ENCODE measurements at regions not wholly inside any gene's neighbourhood (a gene's known extent, or its start where the extent isn't known, plus 50 kb on each side); places are given as distances from the start of the nearest gene placed in this dataset.

DNA sequence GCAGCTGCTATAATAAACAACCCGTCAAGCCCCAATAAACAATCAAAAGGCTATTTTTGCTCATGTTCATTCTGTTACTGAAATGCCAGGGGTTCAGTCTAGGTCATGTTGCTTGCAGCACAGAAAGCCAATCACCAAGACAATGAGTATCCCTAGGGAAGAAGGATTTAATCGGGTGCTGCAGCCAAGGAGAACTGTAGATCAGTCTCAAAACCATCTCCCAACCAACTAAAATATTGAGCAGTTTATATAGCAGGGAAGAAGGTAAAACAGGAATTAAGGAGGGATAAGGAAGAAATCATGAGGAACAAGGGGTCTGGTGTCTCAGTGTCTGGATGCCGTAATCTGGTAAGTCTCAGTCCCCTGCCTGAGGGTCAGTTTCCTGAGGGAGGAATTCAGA, 169.5 kb downstream of the BLID start:
- POLR2A ChIA-PET: no interaction called here
- TF ChIP-seq, protein P1, sequence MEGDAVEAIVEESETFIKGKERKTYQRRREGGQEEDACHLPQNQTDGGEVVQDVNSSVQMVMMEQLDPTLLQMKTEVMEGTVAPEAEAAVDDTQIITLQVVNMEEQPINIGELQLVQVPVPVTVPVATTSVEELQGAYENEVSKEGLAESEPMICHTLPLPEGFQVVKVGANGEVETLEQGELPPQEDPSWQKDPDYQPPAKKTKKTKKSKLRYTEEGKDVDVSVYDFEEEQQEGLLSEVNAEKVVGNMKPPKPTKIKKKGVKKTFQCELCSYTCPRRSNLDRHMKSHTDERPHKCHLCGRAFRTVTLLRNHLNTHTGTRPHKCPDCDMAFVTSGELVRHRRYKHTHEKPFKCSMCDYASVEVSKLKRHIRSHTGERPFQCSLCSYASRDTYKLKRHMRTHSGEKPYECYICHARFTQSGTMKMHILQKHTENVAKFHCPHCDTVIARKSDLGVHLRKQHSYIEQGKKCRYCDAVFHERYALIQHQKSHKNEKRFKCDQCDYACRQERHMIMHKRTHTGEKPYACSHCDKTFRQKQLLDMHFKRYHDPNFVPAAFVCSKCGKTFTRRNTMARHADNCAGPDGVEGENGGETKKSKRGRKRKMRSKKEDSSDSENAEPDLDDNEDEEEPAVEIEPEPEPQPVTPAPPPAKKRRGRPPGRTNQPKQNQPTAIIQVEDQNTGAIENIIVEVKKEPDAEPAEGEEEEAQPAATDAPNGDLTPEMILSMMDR (IDR thresholded peaks at IDR 0.05): no peak
- TF ChIP-seq, protein P2, sequence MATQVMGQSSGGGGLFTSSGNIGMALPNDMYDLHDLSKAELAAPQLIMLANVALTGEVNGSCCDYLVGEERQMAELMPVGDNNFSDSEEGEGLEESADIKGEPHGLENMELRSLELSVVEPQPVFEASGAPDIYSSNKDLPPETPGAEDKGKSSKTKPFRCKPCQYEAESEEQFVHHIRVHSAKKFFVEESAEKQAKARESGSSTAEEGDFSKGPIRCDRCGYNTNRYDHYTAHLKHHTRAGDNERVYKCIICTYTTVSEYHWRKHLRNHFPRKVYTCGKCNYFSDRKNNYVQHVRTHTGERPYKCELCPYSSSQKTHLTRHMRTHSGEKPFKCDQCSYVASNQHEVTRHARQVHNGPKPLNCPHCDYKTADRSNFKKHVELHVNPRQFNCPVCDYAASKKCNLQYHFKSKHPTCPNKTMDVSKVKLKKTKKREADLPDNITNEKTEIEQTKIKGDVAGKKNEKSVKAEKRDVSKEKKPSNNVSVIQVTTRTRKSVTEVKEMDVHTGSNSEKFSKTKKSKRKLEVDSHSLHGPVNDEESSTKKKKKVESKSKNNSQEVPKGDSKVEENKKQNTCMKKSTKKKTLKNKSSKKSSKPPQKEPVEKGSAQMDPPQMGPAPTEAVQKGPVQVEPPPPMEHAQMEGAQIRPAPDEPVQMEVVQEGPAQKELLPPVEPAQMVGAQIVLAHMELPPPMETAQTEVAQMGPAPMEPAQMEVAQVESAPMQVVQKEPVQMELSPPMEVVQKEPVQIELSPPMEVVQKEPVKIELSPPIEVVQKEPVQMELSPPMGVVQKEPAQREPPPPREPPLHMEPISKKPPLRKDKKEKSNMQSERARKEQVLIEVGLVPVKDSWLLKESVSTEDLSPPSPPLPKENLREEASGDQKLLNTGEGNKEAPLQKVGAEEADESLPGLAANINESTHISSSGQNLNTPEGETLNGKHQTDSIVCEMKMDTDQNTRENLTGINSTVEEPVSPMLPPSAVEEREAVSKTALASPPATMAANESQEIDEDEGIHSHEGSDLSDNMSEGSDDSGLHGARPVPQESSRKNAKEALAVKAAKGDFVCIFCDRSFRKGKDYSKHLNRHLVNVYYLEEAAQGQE (IDR thresholded peaks at IDR 0.05; ENCODE audit: insufficient read depth in 1 of 2, low read depth in 2 of 2, low read length in 1 of 2): no peak
- no peak for TF ChIP-seq TCF7L2 (IDR thresholded peaks at IDR 0.05; ENCODE audit: low read depth, low read length)
- no peak for TF ChIP-seq SIN3A (IDR thresholded peaks at IDR 0.05; ENCODE audit: borderline replicate concordance, insufficient read depth, low read depth, low read length)
- no peak for TF ChIP-seq POLR2AphosphoS5 (IDR thresholded peaks at IDR 0.05; ENCODE audit: low read depth, low read length)
- ATAC-seq: no peak
- no peaks in the 10 kb centered on the region for H3K36me3 ChIP-seq (ENCODE audit: control insufficient read depth, insufficient read depth, low read length)
- intact Hi-C loops (cut with micrococcal nuclease; ENCODE audit: unreplicated experiment) (no loop called here), in situ Hi-C loops (cut with HindIII; ENCODE audit: low pct_unique_long_range_greater_than_20kb, low sequenced_read_pairs) (no loop called here)
- no peak overlapping the region for H3K27ac ChIP-seq (ENCODE audit: low read length)
- BruUV-seq (replicated peaks): no TSS peak
- CTCF ChIA-PET: no interaction called here
- H3K4me3 ChIP-seq (ENCODE audit: low read depth in 2 of 2, low read length in 2 of 2): no peak overlapping the region
- H3K4me1 ChIP-seq (ENCODE audit: control insufficient read depth, insufficient read depth, low read length): no peaks in the 10 kb centered on the region
- DNase-seq (ENCODE audit: low read depth, low spot score): no peak
- peaks cover 15% of the 10 kb centered on the region; the same call in 1 of the 2 replicates for H3K9me3 ChIP-seq (ENCODE audit: control insufficient read depth, insufficient read depth, low read depth, low read length)
- no peaks in the 10 kb centered on the region; the same call in 1 of the 2 replicates for H3K27me3 ChIP-seq (ENCODE audit: control insufficient read depth, insufficient read depth, low read length)

DNA sequence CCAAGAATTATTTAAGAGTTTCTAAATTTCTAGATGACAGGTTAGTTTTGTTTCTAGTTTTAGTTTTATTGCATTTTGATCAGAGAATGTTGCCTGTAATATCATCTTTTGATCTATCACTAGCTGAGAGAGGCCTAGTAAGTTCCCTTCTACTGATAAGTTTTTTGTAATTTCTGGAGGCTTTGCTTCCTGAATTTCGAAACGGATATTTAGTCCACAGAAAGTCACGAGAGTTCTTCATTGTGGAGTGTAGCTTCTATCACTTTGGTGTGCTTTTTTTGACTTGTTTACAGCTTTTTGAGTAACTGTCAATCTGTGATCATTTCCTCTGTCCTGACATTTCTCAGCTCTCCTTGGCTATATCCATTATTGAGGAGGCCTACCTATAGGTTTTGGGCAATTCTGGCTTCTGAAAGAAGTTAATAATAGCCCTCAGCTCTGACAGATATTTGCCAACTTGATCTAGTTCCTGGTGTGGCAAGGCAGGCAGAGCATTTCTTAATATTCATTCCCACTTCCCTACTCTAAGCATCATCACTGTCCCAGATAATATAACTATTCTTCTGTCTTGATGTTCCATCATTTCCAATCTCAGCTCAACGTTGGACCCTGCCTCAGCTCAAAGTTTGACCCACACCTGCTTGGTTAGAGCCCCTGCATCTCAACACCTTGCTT, 171.3 kb downstream of the BLID start:
- POLR2A ChIA-PET: no interaction called here
- CTCF ChIA-PET: no interaction called here
- BruUV-seq (replicated peaks): no TSS peak
- Histone ChIP-seq H3K27ac (ENCODE audit: low read length) (no peak overlapping the region), H3K4me1 (ENCODE audit: control insufficient read depth, insufficient read depth, low read length) (no peaks in the 10 kb centered on the region), H3K9me3 (ENCODE audit: control insufficient read depth, insufficient read depth, low read depth, low read length) (peaks cover 15% of the 10 kb centered on the region; the same call in 1 of the 2 replicates), H3K27me3 (ENCODE audit: control insufficient read depth, insufficient read depth, low read length) (no peaks in the 10 kb centered on the region), H3K4me3 (ENCODE audit: low read depth in 2 of 2, low read length in 2 of 2) (no peak overlapping the region), H3K36me3 (ENCODE audit: control insufficient read depth, insufficient read depth, low read length) (no peaks in the 10 kb centered on the region)
- DNase-seq (ENCODE audit: low read depth, low spot score) (no peak), ATAC-seq (no peak)
- no peak for TF ChIP-seq POLR2AphosphoS5 (IDR thresholded peaks at IDR 0.05; ENCODE audit: low read depth, low read length)
- TF ChIP-seq, protein P2 (IDR thresholded peaks at IDR 0.05; ENCODE audit: insufficient read depth in 1 of 2, low read depth in 2 of 2, low read length in 1 of 2): no peak
- no peak for TF ChIP-seq TCF7L2 (IDR thresholded peaks at IDR 0.05; ENCODE audit: low read depth, low read length)
- TF ChIP-seq SIN3A (IDR thresholded peaks at IDR 0.05; ENCODE audit: borderline replicate concordance, insufficient read depth, low read depth, low read length): no peak
- TF ChIP-seq, protein P1 (IDR thresholded peaks at IDR 0.05): no peak
- in situ Hi-C loops (cut with HindIII; ENCODE audit: low pct_unique_long_range_greater_than_20kb, low sequenced_read_pairs): no loop called here
- intact Hi-C loops (cut with micrococcal nuclease; ENCODE audit: unreplicated experiment): no loop called here

Data from Panc1 (cell line).